Activated T-cell treated with anti-CD3 and anti-CD28 coated beads, Interleukin-2, amount 50 U/mL, for 4 hours (primary cell): ENCODE measurements at regions not wholly inside any gene's neighbourhood (a gene's known extent, or its start where the extent isn't known, plus 50 kb on each side); places are given as distances from the start of the nearest gene placed in this dataset.

Experiments used
- ATAC-seq, 2 donors: fragments of 200-7000 bp; cut with Tn5 transposase; one replicate each; pipeline ENCODE4 v1.10.0; 2021
- DNase-seq: peaks from one replicate; pipeline ENCODE4 v3.0.0-alpha.2; 2020
- H3K27me3 Mint-ChIP-seq: one replicate; pipeline ENCODE4 v1.8.0; 2021; ENCODE audit warnings: low read depth, mixed read lengths
- H3K36me3 Mint-ChIP-seq: one replicate; pipeline ENCODE4 v1.8.0; 2022; ENCODE audit warnings: mixed read lengths; ENCODE audit not compliant: insufficient read depth
- H3K4me1 Mint-ChIP-seq: one replicate; pipeline ENCODE4 v1.8.0; 2021; ENCODE audit warnings: low read depth, mixed read lengths
- H3K4me3 Mint-ChIP-seq: one replicate; pipeline ENCODE4 v1.8.0; 2021; ENCODE audit warnings: mild to moderate bottlenecking, moderate library complexity, mixed read lengths
- H3K9me3 Mint-ChIP-seq: one replicate; pipeline ENCODE4 v1.8.0; 2021; ENCODE audit warnings: mixed read lengths

- no peaks in the 10 kb centered on the region for H3K36me3 Mint-ChIP-seq
- no peak for ATAC-seq
- H3K4me3 Mint-ChIP-seq, result no peak overlapping the region
- no peaks in the 10 kb centered on the region for H3K4me1 Mint-ChIP-seq
- H3K27me3 Mint-ChIP-seq, result no peaks in the 10 kb centered on the region
- H3K9me3 Mint-ChIP-seq, result no peaks in the 10 kb centered on the region
- no peak for DNase-seq
Measured at GRCh38 chr9:1217076-1217475, 166.9 kb downstream of the DMRT2 start.

- Mint-ChIP-seq H3K27me3 (no peaks in the 10 kb centered on the region), H3K4me1 (no peaks in the 10 kb centered on the region), H3K4me3 (no peak overlapping the region), H3K36me3 (no peaks in the 10 kb centered on the region), H3K9me3 (no peaks in the 10 kb centered on the region)
- ATAC-seq (no peak), DNase-seq (no peak)
Measured at GRCh38 chr9:1219284-1219683, 169.1 kb downstream of the DMRT2 start.

GRCh38 chr9:1221298-1221697 is 171.1 kb downstream of the DMRT2 start:
- no peaks in the 10 kb centered on the region for H3K27me3 Mint-ChIP-seq
- H3K9me3 Mint-ChIP-seq, result no peaks in the 10 kb centered on the region
- no peaks in the 10 kb centered on the region for H3K36me3 Mint-ChIP-seq
- no peak for ATAC-seq
- no peaks in the 10 kb centered on the region for H3K4me1 Mint-ChIP-seq
- no peak for DNase-seq
- no peak overlapping the region for H3K4me3 Mint-ChIP-seq

- no peak for ATAC-seq
- H3K4me3 Mint-ChIP-seq, result no peak overlapping the region
- no peaks in the 10 kb centered on the region for H3K36me3 Mint-ChIP-seq
- no peak for DNase-seq
- no peaks in the 10 kb centered on the region for H3K9me3 Mint-ChIP-seq
- H3K4me1 Mint-ChIP-seq, result no peaks in the 10 kb centered on the region
- no peaks in the 10 kb centered on the region for H3K27me3 Mint-ChIP-seq
Measured at GRCh38 chr9:1222511-1222910, 172.4 kb downstream of the DMRT2 start.

- DNase-seq (no peak), ATAC-seq (no peak)
- H3K36me3 Mint-ChIP-seq, result no peaks in the 10 kb centered on the region
- H3K4me3 Mint-ChIP-seq, result no peak overlapping the region
- H3K4me1 Mint-ChIP-seq, result no peaks in the 10 kb centered on the region
- peaks cover 3% of the 10 kb centered on the region for H3K27me3 Mint-ChIP-seq
- peaks cover 4% of the 10 kb centered on the region for H3K9me3 Mint-ChIP-seq
Measured at GRCh38 chr9:1231998-1232919, 182.1 kb downstream of the DMRT2 start.

- H3K4me1 Mint-ChIP-seq, result no peaks in the 10 kb centered on the region
- peaks cover 3% of the 10 kb centered on the region for H3K27me3 Mint-ChIP-seq
- H3K9me3 Mint-ChIP-seq, result peaks cover 4% of the 10 kb centered on the region
- ATAC-seq, result no peak
- H3K4me3 Mint-ChIP-seq, result no peak overlapping the region
- H3K36me3 Mint-ChIP-seq, result no peaks in the 10 kb centered on the region
- DNase-seq, result no peak
Measured at GRCh38 chr9:1233568-1233967, 183.4 kb downstream of the DMRT2 start.

- no peaks in the 10 kb centered on the region for H3K4me1 Mint-ChIP-seq
- H3K36me3 Mint-ChIP-seq, result no peaks in the 10 kb centered on the region
- DNase-seq (no peak), ATAC-seq (no peak)
- peaks cover 4% of the 10 kb centered on the region for H3K9me3 Mint-ChIP-seq
- H3K27me3 Mint-ChIP-seq, result peaks cover 3% of the 10 kb centered on the region
- no peak overlapping the region for H3K4me3 Mint-ChIP-seq
Measured at GRCh38 chr9:1235650-1236049, 185.5 kb downstream of the DMRT2 start.

GRCh38 chr9:1236061-1236460 is 185.9 kb downstream of the DMRT2 start:
- Mint-ChIP-seq H3K9me3 (peaks cover 4% of the 10 kb centered on the region), H3K27me3 (peaks cover 4% of the 10 kb centered on the region), H3K4me1 (no peaks in the 10 kb centered on the region), H3K36me3 (no peaks in the 10 kb centered on the region), H3K4me3 (no peak overlapping the region)
- ATAC-seq (no peak), DNase-seq (no peak)

- H3K9me3 Mint-ChIP-seq, result peaks cover 4% of the 10 kb centered on the region
- H3K4me1 Mint-ChIP-seq, result no peaks in the 10 kb centered on the region
- DNase-seq, result no peak
- H3K4me3 Mint-ChIP-seq, result no peak overlapping the region
- ATAC-seq, result no peak
- peaks cover 5% of the 10 kb centered on the region for H3K27me3 Mint-ChIP-seq
- H3K36me3 Mint-ChIP-seq, result no peaks in the 10 kb centered on the region
Measured at GRCh38 chr9:1238407-1238806, 188.2 kb downstream of the DMRT2 start.

- no peaks in the 10 kb centered on the region for H3K36me3 Mint-ChIP-seq
- no peak for DNase-seq
- H3K9me3 Mint-ChIP-seq, result no peaks in the 10 kb centered on the region
- no peak overlapping the region for H3K4me3 Mint-ChIP-seq
- no peaks in the 10 kb centered on the region for H3K27me3 Mint-ChIP-seq
- ATAC-seq, result no peak
- H3K4me1 Mint-ChIP-seq, result no peaks in the 10 kb centered on the region
Measured at GRCh38 chr9:1248743-1249142, 198.6 kb downstream of the DMRT2 start.

GRCh38 chr9:1253064-1253979 is 203.2 kb downstream of the DMRT2 start:
- ATAC-seq (no peak), DNase-seq (no peak)
- peaks cover 5% of the 10 kb centered on the region for H3K27me3 Mint-ChIP-seq
- H3K4me1 Mint-ChIP-seq, result no peaks in the 10 kb centered on the region
- H3K9me3 Mint-ChIP-seq, result no peaks in the 10 kb centered on the region
- H3K36me3 Mint-ChIP-seq, result no peaks in the 10 kb centered on the region
- H3K4me3 Mint-ChIP-seq, result no peak overlapping the region

- Mint-ChIP-seq H3K9me3 (no peaks in the 10 kb centered on the region), H3K4me1 (no peaks in the 10 kb centered on the region)
- no peak for ATAC-seq
Measured at GRCh38 chr9:1254071-1254470, 203.9 kb downstream of the DMRT2 start.

GRCh38 chr9:1256178-1256577 is 206.0 kb downstream of the DMRT2 start:
- H3K4me1 Mint-ChIP-seq, result no peaks in the 10 kb centered on the region
- no peak overlapping the region for H3K4me3 Mint-ChIP-seq
- H3K9me3 Mint-ChIP-seq, result no peaks in the 10 kb centered on the region
- no peak for DNase-seq
- ATAC-seq, result no peak
- H3K27me3 Mint-ChIP-seq, result peaks cover 5% of the 10 kb centered on the region
- H3K36me3 Mint-ChIP-seq, result no peaks in the 10 kb centered on the region

More at GRCh38 chr9:1254071-1254470, 203.9 kb downstream of the DMRT2 start:
- Mint-ChIP-seq H3K27me3 (peaks cover 5% of the 10 kb centered on the region), H3K4me3 (no peak overlapping the region), H3K36me3 (no peaks in the 10 kb centered on the region)
- DNase-seq, result no peak

- H3K27me3 Mint-ChIP-seq, result no peaks in the 10 kb centered on the region
Measured at GRCh38 chr9:1261266-1261665, 211.1 kb downstream of the DMRT2 start.

More at GRCh38 chr9:1261266-1261665, 211.1 kb downstream of the DMRT2 start:
- Mint-ChIP-seq H3K4me3 (no peak overlapping the region), H3K36me3 (no peaks in the 10 kb centered on the region), H3K9me3 (no peaks in the 10 kb centered on the region), H3K4me1 (no peaks in the 10 kb centered on the region)
- no peak for DNase-seq
- no peak for ATAC-seq
